GM12874 (cell line): ENCODE measurements at regions not wholly inside any gene's neighbourhood (a gene's known extent, or its start where the extent isn't known, plus 50 kb on each side); places are given as distances from the start of the nearest gene placed in this dataset.

Experiments used
- TF ChIP-seq, protein P1 (sequence below): IDR thresholded peaks from 2 replicates; pipeline ENCODE4 v1.5.1; 2011; ENCODE audit warnings: low read depth, mild to moderate bottlenecking, control low read depth, low read length, moderate library complexity; ENCODE audit not compliant: insufficient read depth

- TF ChIP-seq, protein P1, sequence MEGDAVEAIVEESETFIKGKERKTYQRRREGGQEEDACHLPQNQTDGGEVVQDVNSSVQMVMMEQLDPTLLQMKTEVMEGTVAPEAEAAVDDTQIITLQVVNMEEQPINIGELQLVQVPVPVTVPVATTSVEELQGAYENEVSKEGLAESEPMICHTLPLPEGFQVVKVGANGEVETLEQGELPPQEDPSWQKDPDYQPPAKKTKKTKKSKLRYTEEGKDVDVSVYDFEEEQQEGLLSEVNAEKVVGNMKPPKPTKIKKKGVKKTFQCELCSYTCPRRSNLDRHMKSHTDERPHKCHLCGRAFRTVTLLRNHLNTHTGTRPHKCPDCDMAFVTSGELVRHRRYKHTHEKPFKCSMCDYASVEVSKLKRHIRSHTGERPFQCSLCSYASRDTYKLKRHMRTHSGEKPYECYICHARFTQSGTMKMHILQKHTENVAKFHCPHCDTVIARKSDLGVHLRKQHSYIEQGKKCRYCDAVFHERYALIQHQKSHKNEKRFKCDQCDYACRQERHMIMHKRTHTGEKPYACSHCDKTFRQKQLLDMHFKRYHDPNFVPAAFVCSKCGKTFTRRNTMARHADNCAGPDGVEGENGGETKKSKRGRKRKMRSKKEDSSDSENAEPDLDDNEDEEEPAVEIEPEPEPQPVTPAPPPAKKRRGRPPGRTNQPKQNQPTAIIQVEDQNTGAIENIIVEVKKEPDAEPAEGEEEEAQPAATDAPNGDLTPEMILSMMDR = no peak
These were observed 120.1 kb downstream of the TWIST2 start for GRCh38 chr2:238967978-238968360.

DNA sequence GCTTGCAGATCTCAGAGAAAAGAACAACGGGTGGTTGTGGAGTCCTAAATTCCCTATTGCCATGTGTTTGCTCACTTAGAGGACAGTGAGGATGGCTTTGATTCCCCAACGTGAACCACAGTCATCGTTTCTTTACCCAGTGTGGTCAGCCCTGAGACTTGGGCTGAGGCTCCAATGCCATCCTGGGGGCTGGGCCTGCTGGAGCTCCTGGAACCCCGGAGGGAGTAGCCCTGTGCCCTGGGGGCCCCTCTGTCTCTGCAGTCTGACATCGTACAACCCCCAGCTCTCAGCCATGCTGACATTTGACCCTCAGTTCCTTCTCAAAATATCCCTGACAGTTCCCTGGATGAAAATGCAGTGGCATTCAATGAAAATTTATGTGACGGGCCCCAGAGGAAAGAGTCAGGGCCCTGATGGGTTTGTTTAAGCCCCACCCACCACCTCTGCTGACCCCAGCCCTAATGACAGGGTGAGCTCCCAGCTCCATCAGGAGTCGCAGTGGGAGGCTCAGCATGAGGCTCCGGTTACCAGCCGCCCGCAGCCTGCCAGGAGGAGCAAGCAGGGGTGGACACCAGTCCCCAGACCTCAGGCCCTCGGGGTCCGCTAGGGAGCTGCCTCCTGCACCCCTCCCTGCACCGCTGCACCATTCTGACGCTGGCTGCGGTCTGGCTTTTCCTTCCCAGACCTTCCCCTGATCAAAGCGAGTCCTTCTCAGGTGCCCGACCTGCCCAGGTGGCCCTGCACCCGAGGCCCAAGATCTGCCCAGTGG lies 120.9 kb downstream of the TWIST2 start:
- TF ChIP-seq, protein P1 = no peak

GRCh38 chr2:238969857-238970256 lies 122.0 kb downstream of the TWIST2 start:
- TF ChIP-seq, protein P1 = no peak

GRCh38 chr2:238970553-238971081 lies 122.7 kb downstream of the TWIST2 start:
- TF ChIP-seq, protein P1 = peak; percentile 100

DNA sequence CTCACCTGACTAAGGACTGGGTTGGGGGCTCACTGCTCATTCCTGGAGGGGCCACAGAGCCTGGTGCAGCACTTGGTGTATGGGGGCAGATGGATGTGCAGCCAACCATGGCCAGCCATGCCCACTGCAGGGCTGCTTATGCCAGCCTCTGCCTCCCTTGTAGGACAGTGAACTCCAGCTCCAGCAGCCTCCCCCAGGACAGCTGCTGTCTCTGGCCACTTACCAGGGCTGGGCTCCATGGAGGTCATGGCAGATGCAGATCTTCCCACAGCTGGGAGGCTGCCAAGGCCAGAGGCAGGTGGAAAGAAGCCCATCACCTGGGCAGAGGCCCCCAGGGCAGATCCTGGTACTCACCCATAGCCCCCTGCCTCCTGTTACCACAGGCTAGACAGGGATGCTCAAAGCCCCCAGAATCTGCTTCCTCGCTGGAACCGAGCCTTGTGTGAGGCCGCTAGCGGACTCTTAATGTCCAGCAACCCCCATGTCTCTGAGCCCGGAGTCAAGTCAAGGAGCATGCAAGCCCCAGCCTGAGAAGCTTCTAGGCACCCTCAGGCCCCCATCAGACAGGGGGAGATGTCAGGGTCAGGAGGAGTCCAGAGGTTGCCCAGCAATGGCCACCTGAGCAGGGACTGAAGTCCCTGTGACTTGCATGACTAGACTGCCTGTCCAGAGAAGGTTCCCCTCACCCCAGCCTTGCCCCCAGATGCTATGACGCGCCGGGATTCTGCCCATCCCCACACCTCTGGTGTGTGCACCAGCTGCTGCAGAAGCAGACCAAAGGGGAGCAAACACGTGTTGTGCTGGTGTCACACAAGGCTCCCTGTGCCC lies 123.6 kb downstream of the TWIST2 start:
- TF ChIP-seq, protein P1 = no peak

GRCh38 chr2:238972146-238972445 lies 124.2 kb downstream of the TWIST2 start:
- TF ChIP-seq, protein P1 = no peak

- TF ChIP-seq, protein P1 = no peak
These were observed 125.3 kb downstream of the TWIST2 start for GRCh38 chr2:238973038-238973739.
